Gastrocnemius medialis (tissue), 4 donors: ENCODE measurements at regions not wholly inside any gene's neighbourhood (a gene's known extent, or its start where the extent isn't known, plus 50 kb on each side); places are given as distances from the start of the nearest gene placed in this dataset.

ENCODE experiments used
- CTCF ChIP-seq, 5 experiments: fragments of 450-650 bp in 3 of 5; fragments of 200-600 bp in 2 of 5; sonication (generic) in 2 of 5; IDR thresholded peaks in 4 of 5; conservative IDR thresholded peaks in 1 of 5; 1 replicate in 4 of 5; 2 replicates in 1 of 5; pipeline ENCODE4 v1.5.1; 2016 to 2019; ENCODE audit warnings: antibody characterized with exemption in 5 of 5, mild to moderate bottlenecking in 3 of 5, moderate library complexity in 3 of 5
- POLR2A ChIP-seq, 2 donors: fragments of 450-650 bp; IDR thresholded peaks; one replicate each; pipeline ENCODE4 v1.6.1; 2017; ENCODE audit warnings: antibody characterized with exemption in 2 of 2, mild to moderate bottlenecking in 2 of 2, moderate library complexity in 2 of 2

GRCh38 chr16:55184619-55185018 lies 139.4 kb upstream of the IRX6 start:
- TF ChIP-seq CTCF (IDR thresholded peaks at IDR 0.05 in 4 of 5, conservative IDR thresholded peaks at IDR 0.05 in 1 of 5) (no peak), POLR2A (IDR thresholded peaks at IDR 0.05) (no peak)
